ENCODE measurements at regions not wholly inside any gene's neighbourhood (a gene's known extent, or its start where the extent isn't known, plus 50 kb on each side); places are given as distances from the start of the nearest gene placed in this dataset.
"Not testable (repeated sequence)": the region's sequence is repeated elsewhere in the genome, so short reads cannot be mapped to it uniquely, and the experiment has no call there.

DNA sequence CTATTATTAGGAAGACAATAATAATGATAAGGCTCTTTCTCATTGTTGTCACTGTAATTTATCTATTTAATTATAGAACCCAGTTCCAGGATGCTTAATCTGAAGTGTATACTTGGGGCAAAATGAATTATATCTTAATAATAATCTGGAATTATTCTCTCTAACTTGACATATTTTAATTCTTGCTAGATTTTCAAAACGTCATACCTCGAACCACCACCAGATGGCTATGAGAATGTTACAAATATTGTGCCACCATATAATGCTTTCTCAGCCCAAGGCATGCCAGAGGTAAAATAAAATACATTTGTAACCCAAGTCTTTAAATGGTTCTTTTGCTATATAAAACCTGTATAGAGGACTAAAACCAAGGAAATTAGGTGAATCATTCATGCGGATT, 4849.3 kb upstream of the OR11H1 start:
- TF ChIP-seq, protein P1, sequence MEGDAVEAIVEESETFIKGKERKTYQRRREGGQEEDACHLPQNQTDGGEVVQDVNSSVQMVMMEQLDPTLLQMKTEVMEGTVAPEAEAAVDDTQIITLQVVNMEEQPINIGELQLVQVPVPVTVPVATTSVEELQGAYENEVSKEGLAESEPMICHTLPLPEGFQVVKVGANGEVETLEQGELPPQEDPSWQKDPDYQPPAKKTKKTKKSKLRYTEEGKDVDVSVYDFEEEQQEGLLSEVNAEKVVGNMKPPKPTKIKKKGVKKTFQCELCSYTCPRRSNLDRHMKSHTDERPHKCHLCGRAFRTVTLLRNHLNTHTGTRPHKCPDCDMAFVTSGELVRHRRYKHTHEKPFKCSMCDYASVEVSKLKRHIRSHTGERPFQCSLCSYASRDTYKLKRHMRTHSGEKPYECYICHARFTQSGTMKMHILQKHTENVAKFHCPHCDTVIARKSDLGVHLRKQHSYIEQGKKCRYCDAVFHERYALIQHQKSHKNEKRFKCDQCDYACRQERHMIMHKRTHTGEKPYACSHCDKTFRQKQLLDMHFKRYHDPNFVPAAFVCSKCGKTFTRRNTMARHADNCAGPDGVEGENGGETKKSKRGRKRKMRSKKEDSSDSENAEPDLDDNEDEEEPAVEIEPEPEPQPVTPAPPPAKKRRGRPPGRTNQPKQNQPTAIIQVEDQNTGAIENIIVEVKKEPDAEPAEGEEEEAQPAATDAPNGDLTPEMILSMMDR (IDR thresholded peaks at IDR 0.05), result not testable (repeated sequence)
- TF ChIP-seq POLR2A, POLR2AphosphoS5 (IDR thresholded peaks at IDR 0.05): not testable (repeated sequence)
